GM20000 (cell line): ENCODE measurements at regions not wholly inside any gene's neighbourhood (a gene's known extent, or its start where the extent isn't known, plus 50 kb on each side); places are given as distances from the start of the nearest gene placed in this dataset.

Experiments
- DNase-seq: peaks from one replicate; pipeline ENCODE4 v3.0.0; 2012; ENCODE audit warnings: low spot score
- TF ChIP-seq, protein P1 (sequence below): IDR thresholded peaks from 2 replicates; pipeline ENCODE4 v1.5.1; 2012; ENCODE audit warnings: mild to moderate bottlenecking, control low read depth; ENCODE audit errors: extremely low read depth, missing control alignments

DNA sequence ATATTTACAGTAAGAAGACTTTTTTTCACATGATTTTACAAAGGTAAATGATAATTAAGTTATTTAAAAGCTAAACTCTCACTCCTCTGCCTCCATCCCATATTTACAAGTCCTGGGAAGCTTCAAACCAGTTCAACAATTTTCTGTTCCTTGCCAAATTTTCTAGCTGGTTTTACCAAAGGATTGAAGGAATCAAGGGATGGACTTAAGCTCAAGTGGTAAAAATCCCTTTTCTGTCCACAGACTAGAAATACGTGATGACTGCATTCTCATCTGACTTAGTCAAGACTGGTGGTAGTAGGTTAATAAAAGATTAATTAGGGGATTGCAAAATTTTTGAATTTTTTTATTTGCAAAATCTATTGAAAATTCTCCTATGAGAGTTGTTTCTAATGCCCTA is 297.3 kb downstream of the MTX2 start:
- TF ChIP-seq, protein P1, sequence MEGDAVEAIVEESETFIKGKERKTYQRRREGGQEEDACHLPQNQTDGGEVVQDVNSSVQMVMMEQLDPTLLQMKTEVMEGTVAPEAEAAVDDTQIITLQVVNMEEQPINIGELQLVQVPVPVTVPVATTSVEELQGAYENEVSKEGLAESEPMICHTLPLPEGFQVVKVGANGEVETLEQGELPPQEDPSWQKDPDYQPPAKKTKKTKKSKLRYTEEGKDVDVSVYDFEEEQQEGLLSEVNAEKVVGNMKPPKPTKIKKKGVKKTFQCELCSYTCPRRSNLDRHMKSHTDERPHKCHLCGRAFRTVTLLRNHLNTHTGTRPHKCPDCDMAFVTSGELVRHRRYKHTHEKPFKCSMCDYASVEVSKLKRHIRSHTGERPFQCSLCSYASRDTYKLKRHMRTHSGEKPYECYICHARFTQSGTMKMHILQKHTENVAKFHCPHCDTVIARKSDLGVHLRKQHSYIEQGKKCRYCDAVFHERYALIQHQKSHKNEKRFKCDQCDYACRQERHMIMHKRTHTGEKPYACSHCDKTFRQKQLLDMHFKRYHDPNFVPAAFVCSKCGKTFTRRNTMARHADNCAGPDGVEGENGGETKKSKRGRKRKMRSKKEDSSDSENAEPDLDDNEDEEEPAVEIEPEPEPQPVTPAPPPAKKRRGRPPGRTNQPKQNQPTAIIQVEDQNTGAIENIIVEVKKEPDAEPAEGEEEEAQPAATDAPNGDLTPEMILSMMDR: no peak

DNA sequence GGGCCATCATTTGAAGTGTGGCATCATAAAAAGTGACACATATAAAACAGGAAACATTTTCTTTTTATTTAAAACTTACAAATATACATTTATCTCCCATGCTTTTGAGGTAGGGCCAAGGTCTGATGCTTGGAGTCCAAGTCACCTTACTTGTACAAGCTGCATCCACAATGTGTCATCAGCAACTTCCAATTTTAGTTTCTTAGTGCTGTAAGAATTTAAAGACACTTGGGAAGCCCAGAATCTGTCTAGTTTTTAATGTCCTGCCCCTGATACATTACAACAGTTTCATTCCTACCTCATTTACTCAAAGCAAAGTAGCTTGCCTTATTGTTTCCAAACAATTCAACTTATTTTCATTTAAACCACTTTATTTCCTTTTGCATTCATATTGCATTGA is 297.7 kb downstream of the MTX2 start:
- TF ChIP-seq, protein P1: no peak
- DNase-seq: no peak

More for the DNA sequence above, 297.3 kb downstream of the MTX2 start:
- DNase-seq: no peak

DNA sequence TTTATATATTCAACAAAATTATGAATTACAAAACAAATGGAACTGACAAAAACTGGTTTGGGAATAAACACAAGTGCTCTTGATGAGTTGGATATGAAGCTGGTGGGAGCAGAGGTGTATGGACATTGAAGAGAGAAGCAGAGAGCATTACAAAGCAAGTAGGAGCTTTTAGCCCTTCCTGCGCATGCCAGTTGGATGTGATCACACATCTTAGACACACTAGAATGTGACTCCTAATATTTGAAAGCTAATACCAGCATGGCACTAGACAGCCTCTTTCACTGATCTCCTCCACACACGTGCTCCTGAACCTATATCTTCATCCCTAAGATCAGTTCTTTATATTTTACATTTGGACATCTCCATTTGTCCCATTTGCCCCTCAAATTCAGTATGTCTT is 298.1 kb downstream of the MTX2 start:
- TF ChIP-seq, protein P1: no peak
- no peak for DNase-seq

DNA sequence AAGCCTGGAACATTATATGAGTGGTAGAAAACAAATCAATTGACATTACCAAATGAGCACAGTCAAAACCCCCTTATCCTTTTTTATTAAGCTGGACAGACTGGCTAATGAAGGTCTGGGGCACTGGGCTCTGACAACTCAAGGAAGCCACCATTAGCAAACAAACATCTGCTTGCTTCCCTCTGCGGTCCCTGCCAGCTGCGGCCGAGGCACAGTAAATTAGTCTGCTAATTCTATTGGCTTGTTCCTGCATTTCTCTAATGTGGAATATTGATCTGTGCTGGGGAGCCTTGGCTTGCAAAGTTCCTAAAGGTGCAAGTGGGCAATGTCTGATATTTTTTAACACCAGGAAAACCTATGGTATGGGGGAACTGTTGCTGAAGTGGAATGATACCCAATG is 300.3 kb downstream of the MTX2 start:
- TF ChIP-seq, protein P1: no peak
- DNase-seq: no peak

DNA sequence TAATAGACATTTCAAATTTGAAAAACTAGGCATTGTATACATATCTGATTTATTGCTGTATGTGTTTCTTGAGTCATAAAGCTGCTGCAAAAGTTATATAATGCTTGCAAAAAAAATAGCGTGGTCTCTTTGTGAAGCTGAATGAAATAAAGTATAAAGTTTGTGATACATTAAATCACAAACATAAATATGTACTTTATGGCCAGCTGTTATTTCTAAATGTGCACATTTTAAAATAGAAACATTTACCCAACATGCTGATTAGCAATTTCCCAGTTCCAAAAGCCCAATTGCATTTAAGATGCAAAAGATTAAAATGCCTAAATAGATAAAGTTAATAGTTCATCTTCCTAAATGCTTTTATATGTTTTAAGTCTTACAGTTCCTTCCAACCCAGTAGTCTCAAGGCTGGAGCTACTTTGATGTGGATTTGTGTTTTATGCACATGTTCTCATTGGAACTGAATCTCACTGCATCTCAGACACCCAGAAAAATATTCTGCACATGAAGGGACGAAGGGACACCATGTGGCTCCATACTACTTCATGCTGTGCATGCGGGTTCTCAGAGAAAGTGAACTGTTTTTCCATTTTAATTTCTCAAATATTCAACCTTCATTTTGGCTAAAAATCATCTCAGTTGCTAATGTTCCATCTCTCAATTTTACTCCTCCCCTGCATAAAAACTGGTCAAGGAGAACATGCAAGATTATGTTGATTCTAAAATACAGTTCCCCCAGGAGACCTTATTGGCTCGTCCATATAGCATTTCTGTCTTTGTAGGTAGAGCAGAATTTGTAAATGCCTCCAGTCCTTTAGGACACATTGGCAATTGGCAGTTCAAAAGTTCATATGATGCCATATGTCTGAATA is 304.6 kb downstream of the MTX2 start:
- TF ChIP-seq, protein P1: no peak
- no peak for DNase-seq

DNA sequence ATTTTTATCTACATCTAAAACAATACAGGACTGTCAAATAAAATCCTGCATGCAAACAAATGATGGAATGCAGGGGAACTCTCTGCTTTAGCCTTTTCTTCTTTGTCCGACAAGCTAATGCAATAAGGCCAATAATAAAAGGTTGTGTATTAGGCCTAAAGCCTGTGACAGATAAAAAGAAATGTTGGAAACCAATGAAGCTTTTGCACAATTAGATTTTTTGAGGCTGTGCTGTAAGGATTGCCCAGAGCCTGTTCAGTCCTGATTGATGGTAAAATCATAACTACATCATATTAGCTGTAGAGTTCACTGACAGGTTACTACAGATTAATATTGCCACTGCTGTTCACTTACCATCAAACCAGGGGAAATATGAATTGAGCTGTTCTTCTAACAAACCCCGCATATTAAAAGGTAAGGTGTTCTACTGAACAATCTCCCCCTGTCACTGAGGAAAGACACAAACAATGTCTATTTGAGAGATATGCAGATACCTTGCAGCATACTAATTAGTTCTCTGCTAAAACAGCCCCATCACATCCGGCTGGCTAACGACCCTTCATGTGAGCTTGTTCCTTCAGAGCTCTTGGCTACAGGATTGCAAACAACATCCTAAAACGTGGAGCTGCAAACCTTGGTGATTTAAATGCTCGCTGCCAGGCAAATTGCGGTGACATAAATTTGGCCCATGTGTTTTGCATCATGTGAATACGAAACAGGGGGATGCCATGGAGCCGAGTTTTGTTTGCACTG is 305.4 kb downstream of the MTX2 start:
- TF ChIP-seq, protein P1: no peak
- DNase-seq: no peak

DNA sequence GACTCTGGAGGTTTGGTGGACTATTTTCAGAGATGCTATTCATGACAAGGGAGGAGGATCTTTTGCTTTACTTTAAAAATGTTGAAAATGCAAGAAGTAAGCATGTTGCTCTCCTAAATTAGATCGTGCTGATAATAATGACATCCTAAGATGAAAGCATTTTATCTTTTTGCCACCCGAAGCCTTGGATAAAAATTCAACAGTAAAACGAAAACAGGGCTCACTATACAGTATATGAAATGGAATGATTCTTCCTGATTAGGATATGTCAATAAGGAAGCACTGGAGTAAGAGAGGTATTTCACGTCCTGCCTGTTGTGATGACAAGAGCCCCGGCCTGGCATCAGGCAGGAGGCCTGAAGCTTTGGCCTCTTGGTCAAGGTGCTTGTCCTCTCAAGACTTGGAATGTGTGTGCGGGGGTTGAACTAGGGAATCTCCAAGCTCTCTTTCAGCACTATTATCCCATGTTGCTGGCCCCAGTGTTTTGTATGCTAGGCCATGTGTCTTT is 306.0 kb downstream of the MTX2 start:
- DNase-seq: no peak
- TF ChIP-seq, protein P1: no peak
